ENCODE measurements at regions not wholly inside any gene's neighbourhood (a gene's known extent, or its start where the extent isn't known, plus 50 kb on each side); places are given as distances from the start of the nearest gene placed in this dataset.
A peak's percentile ranks its signal among the peaks of the same experiment; 100 is the strongest.

- DNase-seq: peak; percentile 39
Observed at GRCh38 chr13:109500146-109500773, 286.1 kb downstream of the IRS2 start.

DNA sequence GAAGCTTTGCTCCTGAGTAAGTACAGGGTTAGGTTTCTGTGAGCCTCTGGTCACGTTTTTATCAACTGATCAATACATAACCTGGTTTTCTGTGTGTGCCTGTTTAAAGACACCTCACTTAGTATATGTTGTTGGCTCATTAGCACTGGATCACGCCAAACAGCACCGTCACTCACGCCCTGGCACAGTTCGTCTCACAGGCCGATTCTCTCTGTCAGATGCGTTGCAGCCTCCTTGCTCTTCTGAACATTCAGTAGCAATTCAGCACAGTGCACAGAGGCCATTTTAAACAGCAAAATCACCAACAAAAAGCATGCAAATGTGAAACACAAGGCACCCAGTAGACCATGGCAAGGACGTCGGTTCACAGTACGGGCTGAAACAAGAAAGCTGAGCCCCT lies 288.5 kb downstream of the IRS2 start:
- no peak for DNase-seq

DNA sequence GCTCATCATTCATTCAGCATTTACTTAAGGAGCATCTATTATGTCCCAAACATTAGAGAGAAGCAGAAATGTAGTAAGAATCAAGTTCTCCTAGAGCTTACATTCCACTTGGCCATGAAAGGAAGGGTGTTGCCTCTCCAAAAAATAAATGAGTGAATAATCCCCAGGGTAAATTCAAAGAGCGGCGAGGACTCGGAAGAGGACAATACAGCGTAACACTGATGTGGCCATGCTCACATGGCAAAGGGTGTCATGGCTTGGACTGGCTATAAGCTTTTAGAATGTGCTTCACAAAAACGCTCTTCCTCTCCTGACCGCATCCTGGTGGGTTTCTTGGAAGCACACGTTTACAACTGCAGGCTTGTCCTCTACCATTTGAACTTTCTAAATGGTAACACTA lies 290.2 kb downstream of the IRS2 start:
- no peak for DNase-seq

- DNase-seq: peak; percentile 43
Observed at GRCh38 chr13:109494925-109495369, 291.4 kb downstream of the IRS2 start.

DNA sequence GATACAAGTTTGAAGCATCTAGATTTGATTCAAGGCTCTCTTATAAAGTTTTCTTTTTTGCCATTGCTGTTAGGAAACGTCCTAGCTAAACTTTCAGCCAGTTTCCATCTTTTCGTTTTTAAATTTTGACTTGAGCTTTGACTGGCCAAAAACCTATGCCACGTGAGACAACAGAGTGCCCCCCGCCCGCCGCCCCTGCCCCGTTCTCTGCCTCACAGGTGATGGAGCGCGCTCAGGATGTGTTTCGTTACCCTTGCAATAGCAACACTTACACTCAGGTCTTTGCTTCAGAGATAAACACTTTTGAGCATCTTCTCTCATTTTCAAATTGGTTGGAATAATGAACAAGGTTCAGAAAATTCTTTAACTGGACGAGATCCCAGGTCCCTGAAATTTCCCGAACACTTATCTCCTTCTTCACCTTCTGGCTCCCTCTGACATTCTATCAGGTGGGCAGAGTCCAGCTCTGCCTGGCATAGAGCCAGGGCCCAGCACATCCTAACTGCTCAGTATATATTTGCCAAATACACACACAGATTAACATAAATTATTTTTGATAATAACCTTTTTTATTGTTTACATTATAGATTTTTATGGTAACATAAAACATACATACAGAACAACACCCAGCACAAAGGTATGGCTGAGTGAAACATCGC lies 301.1 kb downstream of the IRS2 start:
- DNase-seq: no peak

DNA sequence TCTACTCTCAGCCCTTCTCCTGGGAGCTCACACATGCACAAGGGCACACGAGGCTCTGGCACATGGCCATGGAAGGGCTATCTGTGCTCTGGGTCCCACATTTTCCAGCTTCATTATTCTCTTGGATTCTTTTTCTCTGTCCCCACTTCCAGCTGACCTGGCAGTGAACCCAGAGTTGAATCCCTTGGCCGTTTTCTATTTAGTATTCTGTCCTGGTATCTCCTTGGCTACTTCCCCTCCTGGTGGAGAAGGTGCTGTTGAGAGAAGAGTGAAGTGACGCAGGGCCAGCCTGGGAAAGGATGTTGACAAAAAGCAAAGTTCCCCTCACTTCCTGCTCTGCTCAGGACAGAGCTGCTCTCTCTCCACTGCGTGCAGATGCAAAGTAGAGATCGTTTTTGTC lies 303.1 kb downstream of the IRS2 start:
- no peak for DNase-seq

DNA sequence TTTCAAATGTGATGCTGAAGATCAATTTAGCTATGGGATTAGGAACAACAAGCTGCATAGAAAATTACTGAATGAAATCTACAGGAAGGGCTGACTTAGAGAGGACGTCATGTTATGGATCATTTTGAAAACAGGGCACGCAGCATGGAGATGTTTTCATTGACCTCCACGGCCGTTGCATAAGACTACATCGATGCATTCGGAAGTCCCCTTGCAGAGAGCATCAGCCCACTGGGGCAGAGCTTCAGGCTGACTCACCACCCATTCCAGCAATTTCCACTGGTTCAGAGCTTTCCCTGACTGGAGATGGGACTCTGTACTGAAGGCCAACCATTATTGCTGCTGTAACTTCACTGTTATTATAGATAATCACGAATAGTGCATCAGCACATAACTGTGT lies 305.3 kb downstream of the IRS2 start:
- no peak for DNase-seq

- DNase-seq: no peak
Observed at GRCh38 chr13:109480011-109480955, 306.1 kb downstream of the IRS2 start.

- DNase-seq: no peak
Observed at GRCh38 chr13:109479534-109479933, 306.8 kb downstream of the IRS2 start.

GRCh38 chr13:109476001-109476400 lies 310.4 kb downstream of the IRS2 start:
- DNase-seq: peak; percentile 43

DNA sequence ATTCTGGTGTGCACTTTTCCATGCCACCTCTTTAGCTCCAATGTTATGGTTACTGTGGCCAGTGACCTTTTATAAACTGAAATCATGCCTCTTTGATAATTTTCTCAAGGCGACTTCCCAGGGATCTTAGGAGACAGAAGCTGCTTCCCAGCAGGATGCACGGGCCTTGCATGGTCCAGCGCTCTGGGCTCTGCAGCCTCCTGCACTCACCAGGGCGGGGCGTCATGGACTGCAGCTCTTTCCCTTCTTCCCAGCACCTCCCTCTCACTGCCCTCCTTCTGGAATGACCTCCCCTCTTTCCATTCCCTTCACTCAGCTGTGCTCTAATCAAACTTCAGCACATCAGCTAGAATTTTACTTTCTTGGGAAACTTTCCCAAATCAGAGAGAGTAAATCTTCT lies 318.3 kb downstream of the IRS2 start:
- DNase-seq: no peak

DNA sequence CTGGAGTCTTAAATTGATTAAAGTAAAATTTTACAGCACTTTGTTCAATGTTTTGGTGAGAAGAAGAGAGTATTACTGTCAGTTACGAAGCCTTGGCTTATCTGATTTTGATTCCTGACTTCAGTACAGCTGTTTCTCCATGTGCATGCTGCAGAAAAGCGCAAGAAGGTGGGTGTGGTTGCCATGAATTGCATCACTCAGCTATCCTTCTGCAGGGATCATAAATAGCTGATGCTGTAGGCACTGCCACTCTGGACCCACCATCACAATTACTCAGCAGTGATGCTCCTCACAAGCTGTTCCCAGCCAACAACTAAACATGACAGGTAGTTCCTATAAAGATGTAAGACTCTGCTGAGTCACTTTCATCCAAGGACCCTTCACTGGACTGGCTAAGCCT lies 321.2 kb downstream of the IRS2 start:
- no peak for DNase-seq

DNA sequence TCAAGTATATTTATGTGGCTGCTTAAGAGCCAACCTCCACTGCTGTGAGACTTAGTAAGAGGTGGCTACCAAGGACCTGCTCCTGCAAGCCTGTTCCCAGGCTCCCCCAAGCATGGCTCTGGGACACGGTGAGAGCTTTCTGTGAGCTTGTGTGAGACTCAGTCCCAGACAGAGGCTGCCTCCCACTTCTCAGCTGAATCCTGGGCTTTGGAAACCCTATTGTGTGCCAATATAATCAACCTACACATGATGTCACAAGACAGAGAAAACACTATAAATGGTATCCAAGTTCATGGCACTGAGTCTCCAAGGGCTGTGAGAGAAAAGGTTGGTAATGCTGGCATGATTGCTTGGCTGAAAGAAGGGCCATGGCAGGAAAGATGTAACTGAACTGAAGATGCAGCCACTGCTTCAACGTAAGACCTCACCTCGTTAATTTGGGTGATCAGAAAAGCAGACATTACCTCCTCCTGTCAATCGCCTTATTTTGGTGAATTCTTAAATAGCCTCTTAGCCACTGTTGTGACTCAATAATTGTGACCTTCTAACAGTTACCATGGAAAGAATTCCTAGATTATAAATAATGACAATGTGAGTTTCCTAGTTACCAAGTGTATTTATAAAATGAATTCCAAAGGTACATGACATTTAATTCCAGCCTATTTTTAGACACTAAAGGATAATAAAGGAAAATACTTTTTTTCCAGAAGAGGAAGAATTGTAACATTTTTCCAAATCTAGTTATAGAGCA lies 332.0 kb downstream of the IRS2 start:
- no peak for DNase-seq

- no peak for DNase-seq
Observed at GRCh38 chr13:109451726-109452125, 334.7 kb downstream of the IRS2 start.

- no peak for DNase-seq
Observed at GRCh38 chr13:109448629-109449028, 337.8 kb downstream of the IRS2 start.

GRCh38 chr13:109447667-109448066 lies 338.7 kb downstream of the IRS2 start:
- no peak for DNase-seq

- DNase-seq: no peak
Observed at GRCh38 chr13:109440320-109440719, 346.1 kb downstream of the IRS2 start.

- DNase-seq: no peak
Observed at GRCh38 chr13:109439813-109440212, 346.6 kb downstream of the IRS2 start.

GRCh38 chr13:109436841-109437240 lies 349.5 kb downstream of the IRS2 start:
- DNase-seq: no peak

DNA sequence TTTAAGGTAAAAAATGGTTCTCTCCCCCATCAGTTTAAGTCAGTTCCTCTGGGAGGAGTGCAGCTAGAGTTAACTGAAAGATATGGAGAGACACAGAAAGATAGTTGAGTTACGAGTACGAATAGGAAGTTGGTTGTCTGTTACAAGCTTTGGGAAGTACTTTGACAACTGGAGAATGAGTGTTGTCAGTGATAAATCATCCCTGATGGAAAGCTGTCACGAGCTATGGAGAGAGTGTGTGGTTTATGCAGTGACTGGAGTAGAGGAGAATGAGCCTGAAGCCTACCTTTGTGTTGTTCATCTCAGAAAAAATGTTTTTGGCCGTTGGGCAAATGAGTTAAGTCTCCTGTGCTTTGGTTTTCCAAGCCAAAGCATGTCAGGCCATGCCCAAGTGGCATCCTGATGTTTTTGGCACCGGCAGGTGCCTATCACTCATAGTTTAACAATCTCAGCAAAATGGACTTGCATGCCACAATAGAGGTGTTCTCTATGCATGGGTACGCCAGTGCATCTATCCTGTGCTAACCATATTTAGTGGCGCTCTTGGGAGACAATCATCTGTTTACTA lies 350.2 kb downstream of the IRS2 start:
- no peak for DNase-seq

- DNase-seq: no peak
Observed at GRCh38 chr13:109431217-109431616, 355.2 kb downstream of the IRS2 start.

DNA sequence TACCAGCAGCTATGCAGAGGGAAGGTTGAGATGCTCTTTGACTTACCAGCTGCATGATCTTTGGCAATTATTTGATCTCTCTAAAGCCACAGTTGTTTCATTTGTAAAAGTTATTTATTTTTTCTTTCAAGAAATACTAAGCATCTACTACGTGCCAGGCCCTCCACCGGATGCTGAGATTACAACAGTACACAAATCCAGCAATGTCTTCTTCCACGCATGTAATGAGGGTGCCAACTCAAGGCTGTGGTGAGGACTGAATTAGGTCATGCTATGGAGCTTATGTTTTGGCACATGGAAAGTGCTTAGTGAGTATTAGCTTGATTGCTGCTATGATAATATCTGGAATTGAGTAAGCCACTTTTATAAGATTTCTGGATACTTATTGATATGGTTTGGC lies 358.2 kb downstream of the IRS2 start:
- no peak for DNase-seq

- DNase-seq: no peak
Observed at GRCh38 chr13:109427695-109428094, 358.7 kb downstream of the IRS2 start.

Measured in eye (tissue), 1 donor.